Activated naive CD4-positive, alpha-beta T cell treated with anti-CD3 and anti-CD28 coated beads, Interleukin-2, amount 10 ng/mL, durations not matched to agents 7 days and 5 days (primary cell): ENCODE measurements at regions not wholly inside any gene's neighbourhood (a gene's known extent, or its start where the extent isn't known, plus 50 kb on each side); places are given as distances from the start of the nearest gene placed in this dataset.

Experiments used
- CTCF ChIA-PET: fragments of 350-600 bp; sonication (Branson Sonifier 250); formaldehyde crosslinking; loops from one replicate; lab custom pipeline; 2021; ENCODE audit warnings: antibody characterized with exemption; lab: Charles Lee
- DNase-seq: peaks from one replicate; pipeline ENCODE4 v3.0.0-alpha.2; 2020
- H3K27ac Mint-ChIP-seq: one replicate; pipeline ENCODE4 v1.8.0; 2021; ENCODE audit warnings: mild to moderate bottlenecking, moderate library complexity, mixed read lengths
- H3K27me3 Mint-ChIP-seq: one replicate; pipeline ENCODE4 v1.8.0; 2021; ENCODE audit warnings: mild to moderate bottlenecking, mixed read lengths
- H3K36me3 Mint-ChIP-seq: one replicate; pipeline ENCODE4 v1.8.0; 2021; ENCODE audit warnings: mixed read lengths
- H3K4me1 Mint-ChIP-seq: one replicate; pipeline ENCODE4 v1.8.0; 2021; ENCODE audit warnings: mixed read lengths
- H3K4me3 Mint-ChIP-seq: one replicate; pipeline ENCODE4 v1.8.0; 2021; ENCODE audit warnings: mild to moderate bottlenecking, moderate library complexity, mixed read lengths
- H3K9me3 Mint-ChIP-seq: one replicate; pipeline ENCODE4 v1.8.0; 2021; ENCODE audit warnings: mixed read lengths

DNA sequence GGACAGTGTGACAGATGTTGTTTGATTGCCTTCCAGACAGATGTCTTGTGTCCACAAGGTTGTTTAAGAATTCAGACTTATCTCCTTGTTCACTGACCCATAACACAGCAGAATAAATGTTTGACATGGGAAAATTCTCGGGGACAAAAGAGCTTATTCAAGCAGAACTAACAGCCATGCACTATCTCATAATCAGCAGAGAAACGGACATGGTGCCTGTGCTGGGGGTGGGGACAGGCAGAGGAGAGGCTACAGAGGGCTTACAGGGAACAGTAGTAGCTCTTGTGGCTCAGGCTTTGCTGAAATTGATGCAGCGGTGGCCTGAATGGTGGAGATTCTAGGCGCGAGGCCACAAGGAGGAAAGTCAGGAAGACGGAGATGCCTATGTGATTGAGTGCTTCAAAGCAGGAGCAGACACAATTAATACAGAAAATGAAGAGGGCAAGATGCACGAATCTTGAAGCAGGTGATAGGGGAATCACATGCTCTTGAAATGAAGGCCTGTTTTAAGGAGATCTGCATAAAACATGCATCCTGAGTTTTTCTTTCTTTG is 62.0 kb upstream of the CAB39 start:
- DNase-seq: no peak
- CTCF ChIA-PET: interaction anchor here (1.3 kb wide), 1 partner anchor 10 kb away, joined by 3 read pairs; no protein-coding TSS in a partner anchor
- H3K4me3 Mint-ChIP-seq: no peak overlapping the region
- H3K9me3 Mint-ChIP-seq: peaks cover 14% of the 10 kb centered on the region
- H3K4me1 Mint-ChIP-seq: peaks cover 52% of the 10 kb centered on the region
- no peaks in the 10 kb centered on the region for H3K27me3 Mint-ChIP-seq
- H3K36me3 Mint-ChIP-seq: peaks cover 25% of the 10 kb centered on the region
- H3K27ac Mint-ChIP-seq: no peak overlapping the region

DNA sequence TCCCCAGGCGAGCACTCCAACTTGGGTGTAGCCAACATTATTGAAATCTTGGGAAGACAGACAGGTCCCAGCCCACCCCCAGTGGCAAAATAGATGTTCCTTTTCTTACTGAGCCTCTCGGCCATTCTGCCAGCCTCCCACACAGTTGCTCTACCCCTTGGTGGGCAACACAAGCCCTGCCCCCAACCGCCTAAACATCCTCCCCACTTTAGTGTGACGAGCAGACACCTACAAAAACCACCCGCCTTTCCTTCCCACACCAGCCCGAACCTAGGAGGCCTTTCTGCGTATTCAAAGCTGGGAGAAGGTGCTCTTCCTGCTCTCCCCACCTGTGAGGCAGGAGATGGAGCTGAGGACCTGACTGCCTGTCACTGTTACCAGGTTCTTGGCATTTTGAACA is 58.6 kb upstream of the CAB39 start:
- Mint-ChIP-seq H3K27me3 (no peaks in the 10 kb centered on the region), H3K4me3 (no peak overlapping the region), H3K27ac (peak overlapping the region; percentile 16), H3K4me1 (peaks cover 77% of the 10 kb centered on the region), H3K36me3 (peaks cover 41% of the 10 kb centered on the region), H3K9me3 (peaks cover 7% of the 10 kb centered on the region)
- CTCF ChIA-PET: no interaction called here
- DNase-seq: no peak

DNA sequence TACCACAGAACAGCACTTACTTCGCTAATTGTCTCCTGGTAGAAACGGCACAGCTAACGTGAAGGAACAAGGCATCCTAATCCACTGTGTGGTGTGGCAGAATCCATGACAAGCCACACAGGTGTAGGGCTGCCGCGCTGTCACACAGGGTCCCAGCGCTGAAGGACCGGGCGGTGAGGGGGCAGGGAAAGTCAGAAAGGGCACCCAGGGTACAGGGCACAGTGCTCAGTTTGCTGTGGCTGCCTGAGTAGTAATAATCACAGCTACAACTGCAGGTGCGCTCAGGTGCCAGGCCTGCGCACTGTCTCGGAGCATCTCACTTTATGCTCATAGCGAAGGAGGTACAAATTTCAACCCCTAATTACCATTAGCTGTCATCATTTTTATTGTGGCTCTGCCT is 55.2 kb upstream of the CAB39 start:
- H3K4me3 Mint-ChIP-seq: peak overlapping the region; percentile 86
- peaks cover 35% of the 10 kb centered on the region for H3K36me3 Mint-ChIP-seq
- no peak for DNase-seq
- H3K9me3 Mint-ChIP-seq: no peaks in the 10 kb centered on the region
- CTCF ChIA-PET: interaction anchor here (1.3 to 1.7 kb wide), 2 partner anchors 8 to 14 kb away, joined by 5 read pairs; no protein-coding TSS in a partner anchor
- H3K4me1 Mint-ChIP-seq: peaks cover 89% of the 10 kb centered on the region
- peak overlapping the region; percentile 96 for H3K27ac Mint-ChIP-seq
- no peaks in the 10 kb centered on the region for H3K27me3 Mint-ChIP-seq

DNA sequence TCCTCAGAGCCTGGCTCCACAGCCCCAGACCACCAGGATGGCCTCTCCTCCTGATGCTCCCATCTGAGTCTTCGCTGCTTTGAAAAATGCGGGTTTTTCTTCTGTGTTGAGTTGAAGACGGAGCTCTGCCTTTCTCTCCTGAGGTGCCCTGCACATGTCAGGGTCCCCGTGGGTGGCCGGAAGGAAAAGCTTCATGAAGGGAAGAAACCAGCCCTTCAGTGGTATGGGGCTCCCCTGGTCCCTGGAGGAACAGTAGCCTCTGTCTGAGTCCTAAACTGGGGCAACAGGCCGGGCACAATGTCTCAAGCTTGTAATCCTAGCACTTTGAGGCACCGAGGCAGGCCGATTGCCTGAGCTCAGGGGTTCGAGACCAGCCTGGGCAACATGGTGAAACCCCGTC is 54.7 kb upstream of the CAB39 start:
- H3K36me3 Mint-ChIP-seq: peaks cover 32% of the 10 kb centered on the region
- DNase-seq: no peak
- H3K4me3 Mint-ChIP-seq: peak overlapping the region; percentile 86
- CTCF ChIA-PET: interaction anchor here (0.5 to 1.7 kb wide), 4 partner anchors 9 to 367 kb away, joined by 3 to 5 read pairs (median 4); partner anchors contain the start of gene CAB39
- H3K27me3 Mint-ChIP-seq: no peaks in the 10 kb centered on the region
- H3K9me3 Mint-ChIP-seq: no peaks in the 10 kb centered on the region
- H3K4me1 Mint-ChIP-seq: peaks cover 89% of the 10 kb centered on the region
- peak overlapping the region; percentile 96 for H3K27ac Mint-ChIP-seq

DNA sequence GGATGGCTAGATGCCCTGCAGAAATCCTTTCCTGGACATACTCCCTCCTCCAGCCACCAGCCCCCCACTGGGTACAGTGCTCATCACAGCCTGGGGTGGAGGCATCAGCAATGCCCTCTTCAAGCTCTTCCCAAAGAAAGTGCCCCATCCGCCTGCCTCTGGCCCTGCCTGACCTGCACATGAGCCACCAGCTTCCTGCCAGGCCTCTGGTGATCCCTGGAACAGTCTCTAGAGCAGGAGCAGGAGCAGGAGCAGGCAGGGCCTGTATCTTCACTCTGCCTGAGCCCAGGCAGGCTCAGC is 54.1 kb upstream of the CAB39 start:
- peaks cover 94% of the 10 kb centered on the region for H3K4me1 Mint-ChIP-seq
- H3K27me3 Mint-ChIP-seq: no peaks in the 10 kb centered on the region
- CTCF ChIA-PET: interaction anchor here (0.5 to 2.2 kb wide), 5 partner anchors 9 to 367 kb away, joined by 3 to 8 read pairs (median 5); partner anchors contain the start of gene CAB39
- H3K36me3 Mint-ChIP-seq: peaks cover 32% of the 10 kb centered on the region
- peak overlapping the region; percentile 96 for H3K27ac Mint-ChIP-seq
- DNase-seq: no peak
- H3K9me3 Mint-ChIP-seq: no peaks in the 10 kb centered on the region
- peak overlapping the region; percentile 86 for H3K4me3 Mint-ChIP-seq

DNA sequence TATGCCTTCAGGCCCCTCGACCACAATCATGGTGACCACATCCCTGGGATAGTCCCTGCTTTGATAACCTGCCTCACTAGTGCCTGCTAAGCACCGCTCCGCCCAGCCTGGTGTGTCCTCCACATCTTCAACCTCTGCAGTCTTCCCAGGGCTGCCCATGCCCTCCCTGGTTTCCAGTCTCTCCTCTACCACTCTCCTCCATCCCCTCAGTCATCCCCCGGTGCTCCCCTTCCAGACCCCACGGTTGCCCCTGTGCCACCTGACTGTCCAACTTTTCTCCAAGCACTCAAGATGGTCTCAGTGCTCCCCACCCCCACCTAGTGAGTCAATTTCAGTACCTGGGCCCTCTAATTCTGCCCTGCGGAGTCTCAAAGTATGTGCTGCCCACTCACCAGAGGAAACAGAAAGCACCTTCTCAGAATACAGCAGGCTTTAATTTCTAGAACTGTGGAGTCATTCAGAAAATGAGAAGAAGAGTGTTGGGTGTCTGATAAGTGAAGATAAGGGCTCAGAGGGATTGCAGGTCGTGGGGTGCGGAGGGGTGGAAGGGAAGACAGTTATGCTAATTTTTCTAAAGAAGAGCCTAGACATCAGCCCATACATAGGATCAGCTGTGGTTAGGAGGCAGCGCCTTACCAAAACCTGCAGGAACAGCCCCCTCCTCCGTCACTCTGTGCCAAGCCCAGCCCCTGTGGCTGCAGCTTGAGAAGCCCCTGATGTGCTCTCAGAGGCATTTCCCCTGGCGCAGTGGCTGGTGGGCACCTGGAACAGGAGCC is 53.6 kb upstream of the CAB39 start:
- peaks cover 31% of the 10 kb centered on the region for H3K36me3 Mint-ChIP-seq
- H3K4me3 Mint-ChIP-seq: peak overlapping the region; percentile 86
- H3K9me3 Mint-ChIP-seq: no peaks in the 10 kb centered on the region
- CTCF ChIA-PET: interaction anchor here (0.7 to 2.2 kb wide), 7 partner anchors 9 to 139 kb away, joined by 3 to 8 read pairs (median 3); partner anchors contain the start of gene CAB39
- peaks cover 95% of the 10 kb centered on the region for H3K4me1 Mint-ChIP-seq
- H3K27me3 Mint-ChIP-seq: no peaks in the 10 kb centered on the region
- peak overlapping the region; percentile 96 for H3K27ac Mint-ChIP-seq
- peak; percentile 87 for DNase-seq

DNA sequence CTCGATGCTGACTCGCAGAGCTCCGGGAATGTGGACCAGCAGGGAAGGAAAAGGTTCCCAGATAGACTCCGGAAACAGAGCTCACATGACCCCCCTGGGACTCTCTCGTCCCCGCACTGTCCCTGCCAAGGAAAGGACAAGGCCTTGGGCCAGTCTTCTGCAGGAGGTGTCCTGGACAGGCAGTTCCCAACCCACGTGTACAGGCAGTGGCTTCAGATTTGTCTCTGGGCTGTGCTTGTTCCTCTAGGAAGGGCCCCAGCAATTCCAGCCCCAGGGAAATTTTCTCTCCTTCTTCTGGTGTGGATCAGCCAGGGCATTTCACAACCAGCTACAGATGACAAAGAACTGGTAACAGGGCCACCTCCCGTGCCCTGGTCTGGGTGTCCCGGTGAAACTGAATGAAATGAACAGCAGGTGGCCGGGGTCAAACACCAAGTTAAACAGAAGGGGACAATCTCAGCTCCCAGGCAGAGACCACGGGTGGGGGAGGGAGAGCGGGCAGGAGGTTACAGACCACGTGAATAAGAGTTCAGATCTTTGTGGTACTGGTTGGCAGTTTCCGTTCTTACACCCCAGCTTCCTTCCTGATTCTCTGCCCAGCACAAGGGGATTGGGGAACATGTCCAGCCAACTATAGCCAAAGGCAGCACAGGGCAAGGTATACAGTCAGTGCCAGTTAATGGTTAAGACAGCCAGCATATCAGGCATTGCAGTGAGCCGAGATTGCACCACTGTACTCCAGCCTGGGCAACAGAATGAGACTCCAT is 52.2 kb upstream of the CAB39 start:
- Mint-ChIP-seq H3K36me3 (peaks cover 23% of the 10 kb centered on the region), H3K4me3 (peak overlapping the region; percentile 86), H3K9me3 (no peaks in the 10 kb centered on the region), H3K27me3 (no peaks in the 10 kb centered on the region), H3K4me1 (peaks cover 99% of the 10 kb centered on the region), H3K27ac (peak overlapping the region; percentile 96)
- DNase-seq: peak; percentile 76
- CTCF ChIA-PET: interaction anchor here (0.8 to 2.2 kb wide), 5 partner anchors 8 to 53 kb away, joined by 3 to 8 read pairs (median 3); no protein-coding TSS in a partner anchor

DNA sequence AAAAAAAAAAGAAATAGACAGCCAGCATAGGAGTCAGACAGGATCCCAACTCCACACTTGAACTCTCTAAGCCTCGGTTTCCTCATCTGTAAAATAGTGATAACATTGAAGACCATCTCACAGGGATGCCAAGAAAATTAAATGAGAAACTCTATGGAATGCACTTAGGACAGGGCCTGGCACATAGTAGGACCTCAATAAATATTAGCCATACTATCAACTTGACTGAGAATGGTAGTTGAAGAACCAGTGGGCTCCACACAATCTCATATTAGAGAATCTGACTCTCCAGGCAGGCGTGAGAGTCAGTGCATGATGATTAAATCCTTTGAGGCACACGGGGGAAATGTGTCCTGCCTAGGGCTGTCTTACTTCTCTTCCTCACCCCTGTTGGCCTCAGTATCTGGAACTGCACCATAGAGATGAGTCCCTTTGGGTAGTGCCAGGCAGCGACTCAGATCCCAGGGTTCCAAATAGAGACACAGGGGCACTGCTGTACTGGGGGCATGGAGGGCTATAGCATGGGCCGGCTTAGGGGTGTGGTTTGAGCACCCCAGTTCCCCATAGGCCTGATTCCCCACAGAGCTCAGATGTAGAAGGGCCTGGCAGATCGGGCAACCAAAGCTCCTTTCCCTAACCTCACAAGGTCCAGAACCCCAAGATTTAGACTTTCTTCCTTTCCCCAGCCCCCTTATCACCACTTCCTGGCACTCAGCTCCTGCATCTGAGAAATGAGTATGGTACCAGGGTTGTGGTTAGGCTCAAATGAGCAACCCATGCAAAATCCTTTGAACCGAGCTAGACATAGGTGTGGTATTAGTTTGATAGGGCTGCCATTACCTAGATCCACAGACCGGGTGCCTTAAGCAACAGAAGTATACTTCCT is 51.3 kb upstream of the CAB39 start:
- no peaks in the 10 kb centered on the region for H3K27me3 Mint-ChIP-seq
- peak; percentile 65 for DNase-seq
- peak overlapping the region; percentile 63 for H3K4me3 Mint-ChIP-seq
- peaks cover 97% of the 10 kb centered on the region for H3K4me1 Mint-ChIP-seq
- peaks cover 16% of the 10 kb centered on the region for H3K36me3 Mint-ChIP-seq
- peak overlapping the region; percentile 96 for H3K27ac Mint-ChIP-seq
- CTCF ChIA-PET: interaction anchor here (0.8 to 1.8 kb wide), 7 partner anchors 15 to 137 kb away, joined by 3 to 8 read pairs (median 4); no protein-coding TSS in a partner anchor
- no peaks in the 10 kb centered on the region for H3K9me3 Mint-ChIP-seq
